Neural cell (in vitro differentiated cells): ENCODE measurements at regions not wholly inside any gene's neighbourhood (a gene's known extent, or its start where the extent isn't known, plus 50 kb on each side); places are given as distances from the start of the nearest gene placed in this dataset.

Experiments used
- H2AFZ ChIP-seq: fragments of 200-600, 300-800 bp; sonication (generic), shearing (Covaris generic); 2 replicates; pipeline ENCODE4 v1.6.0; 2014; ENCODE audit warnings: low read depth, mild to moderate bottlenecking, antibody characterized with exemption, low read length, moderate library complexity
- H3F3A ChIP-seq: fragments of 200-600 bp; shearing (Covaris generic); 2 replicates; pipeline ENCODE4 v1.6.1; 2016; ENCODE audit warnings: mild to moderate bottlenecking, moderate library complexity, mixed read lengths, antibody characterized with exemption, low read length; ENCODE audit not compliant: insufficient read depth, poor library complexity, severe bottlenecking
- H3K27ac ChIP-seq: fragments of 200-600, 300-800 bp; sonication (generic), shearing (Covaris generic); 2 replicates; pipeline ENCODE4 v1.5.1; 2014; ENCODE audit warnings: mild to moderate bottlenecking, low read length, moderate library complexity
- H3K27me3 ChIP-seq: fragments of 300-800, 200-600 bp; sonication (generic), shearing (Covaris generic); 2 replicates; pipeline ENCODE4 v1.6.0; 2014; ENCODE audit warnings: mild to moderate bottlenecking, low read depth, low read length, moderate library complexity; ENCODE audit not compliant: insufficient read depth
- H3K36me3 ChIP-seq: fragments of 300-800, 200-600 bp; sonication (generic), shearing (Covaris generic); 2 replicates; pipeline ENCODE4 v1.5.1; 2014; ENCODE audit warnings: mild to moderate bottlenecking, antibody characterized with exemption, low read length, moderate library complexity; ENCODE audit not compliant: insufficient read depth
- H3K4me2 ChIP-seq: fragments of 300-800, 200-600 bp; sonication (generic), shearing (Covaris generic); 2 replicates; pipeline ENCODE4 v1.6.0; 2014; ENCODE audit warnings: mild to moderate bottlenecking, low read length
- H3K4me3 ChIP-seq: fragments of 300-800, 200-600 bp; sonication (generic), shearing (Covaris generic); 2 replicates; pipeline ENCODE4 v1.5.1; 2014; ENCODE audit warnings: mild to moderate bottlenecking, low read length, moderate library complexity
- H3K79me2 ChIP-seq: fragments of 200-600 bp; shearing (Covaris generic); replicated peaks from 2 replicates; pipeline ENCODE4 v1.6.0; 2014; ENCODE audit warnings: mild to moderate bottlenecking, low read length, moderate library complexity; ENCODE audit not compliant: insufficient read depth
- H3K9ac ChIP-seq: fragments of 300-800, 200-600 bp; sonication (generic), shearing (Covaris generic); 2 replicates; pipeline ENCODE4 v1.6.1; 2016; ENCODE audit warnings: mild to moderate bottlenecking, low read length, mixed read lengths
- H3K9me2 ChIP-seq: fragments of 200-600 bp; shearing (Covaris generic); 2 replicates; pipeline ENCODE4 v1.6.1; 2016; ENCODE audit warnings: mild to moderate bottlenecking, low read length, mixed read lengths; ENCODE audit not compliant: insufficient read depth
- H3K9me3 ChIP-seq: fragments of 200-600, 300-800 bp; sonication (generic), shearing (Covaris generic); 2 replicates; pipeline ENCODE4 v1.6.1; 2016; ENCODE audit warnings: mild to moderate bottlenecking, mixed run types, low read length, moderate library complexity, mixed read lengths
- H4K20me1 ChIP-seq: fragments of 200-600 bp; shearing (Covaris generic); 2 replicates; pipeline ENCODE4 v1.6.1; 2016; ENCODE audit warnings: mild to moderate bottlenecking, mixed run types; ENCODE audit not compliant: insufficient read depth
- EP300 ChIP-seq: fragments of 450-650 bp; conservative IDR thresholded peaks from 2 replicates; pipeline ENCODE4 v1.6.1; 2014; ENCODE audit warnings: antibody characterized with exemption, mild to moderate bottlenecking, moderate library complexity; ENCODE audit not compliant: poor library complexity, severe bottlenecking
- EZH2 ChIP-seq: fragments of 200-600, 300-800 bp; shearing (Covaris generic), sonication (generic); IDR thresholded peaks from 2 replicates; pipeline ENCODE4 v1.6.1; 2014; ENCODE audit warnings: antibody characterized with exemption, low read length, borderline replicate concordance, mild to moderate bottlenecking; ENCODE audit not compliant: insufficient read depth, poor library complexity, severe bottlenecking
- MXI1 ChIP-seq: fragments of 450-650 bp; conservative IDR thresholded peaks from 2 replicates; pipeline ENCODE4 v1.6.1; 2014; ENCODE audit warnings: antibody characterized with exemption, mild to moderate bottlenecking; ENCODE audit not compliant: poor library complexity, severe bottlenecking
- POLR2AphosphoS5 ChIP-seq: IDR thresholded peaks from 2 replicates; pipeline ENCODE4 v1.6.1; 2012
- RAD21 ChIP-seq: fragments of 450-650 bp; conservative IDR thresholded peaks from 2 replicates; pipeline ENCODE4 v1.6.1; 2014; ENCODE audit warnings: antibody characterized with exemption, mild to moderate bottlenecking, moderate library complexity
- REST ChIP-seq: IDR thresholded peaks from 2 replicates; pipeline ENCODE4 v1.6.1; 2012; ENCODE audit warnings: borderline replicate concordance
- SMC3 ChIP-seq: fragments of 450-650 bp; conservative IDR thresholded peaks from 2 replicates; pipeline ENCODE4 v1.6.1; 2014; ENCODE audit warnings: antibody characterized with exemption, mild to moderate bottlenecking, moderate library complexity; ENCODE audit not compliant: poor library complexity
- TAF1 ChIP-seq: IDR thresholded peaks from 2 replicates; pipeline ENCODE4 v1.6.1; 2012; ENCODE audit warnings: low read depth
- TF ChIP-seq, protein P1 (sequence below): fragments of 450-650 bp; IDR thresholded peaks from 2 replicates; pipeline ENCODE4 v1.5.1; 2014; ENCODE audit warnings: antibody characterized with exemption, mild to moderate bottlenecking, moderate library complexity; ENCODE audit not compliant: poor library complexity, severe bottlenecking

- Histone ChIP-seq H3K27ac (no peak overlapping the region), H3K79me2 (no peaks in the 10 kb centered on the region), H3K4me2 (no peak overlapping the region), H3K4me3 (no peak overlapping the region), H3K9me3 (no peaks in the 10 kb centered on the region), H2AFZ (no peak overlapping the region), H4K20me1 (no peaks in the 10 kb centered on the region), H3F3A (no peaks in the 10 kb centered on the region), H3K9me2 (no peaks in the 10 kb centered on the region), H3K36me3 (no peaks in the 10 kb centered on the region), H3K27me3 (no peaks in the 10 kb centered on the region), H3K9ac (no peak overlapping the region)
- TF ChIP-seq, protein P1, sequence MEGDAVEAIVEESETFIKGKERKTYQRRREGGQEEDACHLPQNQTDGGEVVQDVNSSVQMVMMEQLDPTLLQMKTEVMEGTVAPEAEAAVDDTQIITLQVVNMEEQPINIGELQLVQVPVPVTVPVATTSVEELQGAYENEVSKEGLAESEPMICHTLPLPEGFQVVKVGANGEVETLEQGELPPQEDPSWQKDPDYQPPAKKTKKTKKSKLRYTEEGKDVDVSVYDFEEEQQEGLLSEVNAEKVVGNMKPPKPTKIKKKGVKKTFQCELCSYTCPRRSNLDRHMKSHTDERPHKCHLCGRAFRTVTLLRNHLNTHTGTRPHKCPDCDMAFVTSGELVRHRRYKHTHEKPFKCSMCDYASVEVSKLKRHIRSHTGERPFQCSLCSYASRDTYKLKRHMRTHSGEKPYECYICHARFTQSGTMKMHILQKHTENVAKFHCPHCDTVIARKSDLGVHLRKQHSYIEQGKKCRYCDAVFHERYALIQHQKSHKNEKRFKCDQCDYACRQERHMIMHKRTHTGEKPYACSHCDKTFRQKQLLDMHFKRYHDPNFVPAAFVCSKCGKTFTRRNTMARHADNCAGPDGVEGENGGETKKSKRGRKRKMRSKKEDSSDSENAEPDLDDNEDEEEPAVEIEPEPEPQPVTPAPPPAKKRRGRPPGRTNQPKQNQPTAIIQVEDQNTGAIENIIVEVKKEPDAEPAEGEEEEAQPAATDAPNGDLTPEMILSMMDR = no peak
- TF ChIP-seq SMC3 = no peak
- TF ChIP-seq POLR2AphosphoS5 = no peak
- TF ChIP-seq REST = no peak
- TF ChIP-seq EP300 = no peak
- no peak for TF ChIP-seq RAD21
- TF ChIP-seq EZH2 = no peak
- TF ChIP-seq MXI1 = no peak
- TF ChIP-seq TAF1 = no peak
Observed at GRCh38 chr6:134397676-134398075, 79.8 kb upstream of the SGK1 start.

- Histone ChIP-seq H3K4me2 (no peak overlapping the region), H3K9ac (no peak overlapping the region), H2AFZ (no peak overlapping the region), H3K9me2 (no peaks in the 10 kb centered on the region), H3F3A (no peaks in the 10 kb centered on the region), H3K27me3 (no peaks in the 10 kb centered on the region), H3K4me3 (no peak overlapping the region), H3K27ac (no peak overlapping the region), H3K79me2 (no peaks in the 10 kb centered on the region), H4K20me1 (no peaks in the 10 kb centered on the region), H3K36me3 (no peaks in the 10 kb centered on the region), H3K9me3 (no peaks in the 10 kb centered on the region)
- TF ChIP-seq POLR2AphosphoS5 (no peak), MXI1 (no peak), RAD21 (no peak), EP300 (no peak), SMC3 (no peak), TAF1 (no peak), REST (no peak), EZH2 (no peak)
- TF ChIP-seq, protein P1 = no peak
Observed at GRCh38 chr6:134394905-134395304, 77.0 kb upstream of the SGK1 start.
